Activated CD8-positive, alpha-beta memory T cell treated with anti-CD3 and anti-CD28 coated beads for 36 hours (primary cell): ENCODE measurements at regions not wholly inside any gene's neighbourhood (a gene's known extent, or its start where the extent isn't known, plus 50 kb on each side); places are given as distances from the start of the nearest gene placed in this dataset.

Experiments used
- CTCF ChIA-PET: fragments of 350-600 bp; sonication (Branson Sonifier 250); formaldehyde crosslinking; loops from one replicate; lab custom pipeline; 2021; ENCODE audit warnings: antibody characterized with exemption; lab: Charles Lee
- POLR2A ChIA-PET: fragments of 350-600 bp; sonication (Branson Sonifier 250); formaldehyde crosslinking; loops from one replicate; lab custom pipeline; 2021; ENCODE audit warnings: antibody characterized with exemption; lab: Charles Lee

GRCh38 chr10:44473146-44473545 lies 88.2 kb upstream of the CXCL12 start:
- CTCF ChIA-PET: no interaction called here
- POLR2A ChIA-PET: no interaction called here

- ChIA-PET POLR2A (no interaction called here), CTCF (no interaction called here)
Observed at GRCh38 chr10:44476409-44477045, 91.6 kb upstream of the CXCL12 start.

- POLR2A ChIA-PET: no interaction called here
- CTCF ChIA-PET: no interaction called here
Observed at GRCh38 chr10:44477046-44477425, 92.1 kb upstream of the CXCL12 start.

GRCh38 chr10:44478040-44478439 lies 93.1 kb upstream of the CXCL12 start:
- POLR2A ChIA-PET: no interaction called here

GRCh38 chr10:44478876-44479705 lies 94.2 kb upstream of the CXCL12 start:
- CTCF ChIA-PET: no interaction called here

More at GRCh38 chr10:44478040-44478439, 93.1 kb upstream of the CXCL12 start:
- CTCF ChIA-PET: no interaction called here

GRCh38 chr10:44492678-44493077 lies 107.8 kb upstream of the CXCL12 start:
- CTCF ChIA-PET: no interaction called here
- POLR2A ChIA-PET: no interaction called here

More at GRCh38 chr10:44478876-44479705, 94.2 kb upstream of the CXCL12 start:
- POLR2A ChIA-PET: no interaction called here

- POLR2A ChIA-PET: no interaction called here
- CTCF ChIA-PET: no interaction called here
Observed at GRCh38 chr10:44498222-44498621, 113.3 kb upstream of the CXCL12 start.

- ChIA-PET CTCF (no interaction called here), POLR2A (no interaction called here)
Observed at GRCh38 chr10:44500451-44500850, 115.6 kb upstream of the CXCL12 start.

- ChIA-PET POLR2A (no interaction called here), CTCF (no interaction called here)
Observed at GRCh38 chr10:44506386-44506785, 121.5 kb upstream of the CXCL12 start.

GRCh38 chr10:44510379-44511115 lies 125.7 kb upstream of the CXCL12 start:
- CTCF ChIA-PET: no interaction called here
- POLR2A ChIA-PET: no interaction called here

- ChIA-PET POLR2A (no interaction called here), CTCF (interaction anchor here (0.6 kb wide), 1 partner anchor 57 kb away, joined by 3 read pairs; no protein-coding TSS in a partner anchor)
Observed at GRCh38 chr10:44511166-44511565, 126.3 kb upstream of the CXCL12 start.

- POLR2A ChIA-PET: no interaction called here
- CTCF ChIA-PET: interaction anchor here (0.6 kb wide), 1 partner anchor 58 kb away, joined by 3 read pairs; no protein-coding TSS in a partner anchor
Observed at GRCh38 chr10:44511601-44512000, 126.7 kb upstream of the CXCL12 start.

GRCh38 chr10:44512431-44513022 lies 127.6 kb upstream of the CXCL12 start:
- POLR2A ChIA-PET: no interaction called here
- CTCF ChIA-PET: no interaction called here

- ChIA-PET CTCF (no interaction called here), POLR2A (no interaction called here)
Observed at GRCh38 chr10:44513591-44513990, 128.7 kb upstream of the CXCL12 start.

- ChIA-PET CTCF (no interaction called here), POLR2A (no interaction called here)
Observed at GRCh38 chr10:44516891-44517290, 132.0 kb upstream of the CXCL12 start.

GRCh38 chr10:44517635-44518034 lies 132.7 kb upstream of the CXCL12 start:
- CTCF ChIA-PET: interaction anchor here (0.7 kb wide), 1 partner anchor 332 kb away, joined by 3 read pairs; no protein-coding TSS in a partner anchor
- POLR2A ChIA-PET: no interaction called here

- POLR2A ChIA-PET: no interaction called here
- CTCF ChIA-PET: no interaction called here
Observed at GRCh38 chr10:44519361-44519760, 134.5 kb upstream of the CXCL12 start.

GRCh38 chr10:44520651-44521050 lies 135.8 kb upstream of the CXCL12 start:
- POLR2A ChIA-PET: no interaction called here
- CTCF ChIA-PET: no interaction called here

- CTCF ChIA-PET: no interaction called here
Observed at GRCh38 chr10:44539178-44539577, 154.3 kb upstream of the CXCL12 start.

GRCh38 chr10:44552726-44553125 lies 167.8 kb upstream of the CXCL12 start:
- ChIA-PET CTCF (no interaction called here), POLR2A (no interaction called here)

More at GRCh38 chr10:44539178-44539577, 154.3 kb upstream of the CXCL12 start:
- POLR2A ChIA-PET: no interaction called here
